ENCODE measurements at regions not wholly inside any gene's neighbourhood (a gene's known extent, or its start where the extent isn't known, plus 50 kb on each side); places are given as distances from the start of the nearest gene placed in this dataset.
A peak's percentile ranks its signal among the peaks of the same experiment; 100 is the strongest.
"Not testable (repeated sequence)": the region's sequence is repeated elsewhere in the genome, so short reads cannot be mapped to it uniquely, and the experiment has no call there.

DNA sequence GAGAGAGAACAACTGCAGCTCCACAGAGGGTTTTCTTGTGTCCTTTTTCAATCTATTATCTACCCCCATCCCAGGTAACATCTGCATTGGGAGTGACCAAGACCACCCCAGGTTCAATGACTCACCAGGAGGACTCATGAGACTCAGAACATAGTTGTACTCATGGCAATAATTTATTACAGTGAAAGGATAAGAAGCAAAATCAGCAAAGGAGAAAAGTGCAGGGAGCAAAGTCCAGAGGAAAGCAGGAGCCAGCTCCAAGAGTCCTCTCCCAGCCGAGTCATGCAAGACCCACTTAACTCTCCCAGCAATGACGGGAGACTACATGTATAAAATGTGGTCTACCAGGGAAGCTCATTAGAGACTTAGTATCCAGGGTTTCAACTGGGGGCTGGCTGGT is 129.5 kb upstream of the RBPJ start:
- no peak for TF ChIP-seq CTCF (IDR thresholded peaks at IDR 0.05; ENCODE audit: unreplicated experiment in 3 of 3)
- Mint-ChIP-seq H3K27ac (peak overlapping the region in 2 of 3 experiments; percentile 8 to 45), H3K36me3 (ENCODE audit: low read depth) (no peaks in the 10 kb centered on the region), H3K27me3 (ENCODE audit: low read depth) (peaks cover 4% of the 10 kb centered on the region), H3K9me3 (no peaks in the 10 kb centered on the region), H3K4me3 (no peak overlapping the region), H3K4me1 (peaks cover 31% of the 10 kb centered on the region)

GRCh38 chr4:26192899-26193869 is 127.6 kb upstream of the RBPJ start:
- H3K27me3 Mint-ChIP-seq (ENCODE audit: low read depth), result peaks cover 4% of the 10 kb centered on the region
- H3K9me3 Mint-ChIP-seq, result no peaks in the 10 kb centered on the region
- peaks cover 38% of the 10 kb centered on the region for H3K4me1 Mint-ChIP-seq
- H3K36me3 Mint-ChIP-seq (ENCODE audit: low read depth), result no peaks in the 10 kb centered on the region
- no peak overlapping the region for H3K4me3 Mint-ChIP-seq
- TF ChIP-seq CTCF (IDR thresholded peaks at IDR 0.05; ENCODE audit: unreplicated experiment in 3 of 3), result no peak
- peak overlapping the region in 1 of 3 experiments; percentile 1 for H3K27ac Mint-ChIP-seq

- H3K9me3 Mint-ChIP-seq, result no peaks in the 10 kb centered on the region
- H3K4me3 Mint-ChIP-seq, result no peak overlapping the region
- H3K27me3 Mint-ChIP-seq (ENCODE audit: low read depth), result peaks cover 8% of the 10 kb centered on the region
- TF ChIP-seq CTCF (IDR thresholded peaks at IDR 0.05; ENCODE audit: unreplicated experiment in 3 of 3), result no peak
- peaks cover 38% of the 10 kb centered on the region for H3K4me1 Mint-ChIP-seq
- no peaks in the 10 kb centered on the region for H3K36me3 Mint-ChIP-seq (ENCODE audit: low read depth)
- no peak overlapping the region for H3K27ac Mint-ChIP-seq
These were observed 126.0 kb upstream of the RBPJ start for GRCh38 chr4:26194764-26195163.

- Mint-ChIP-seq H3K4me3 (no peak overlapping the region), H3K36me3 (ENCODE audit: low read depth) (no peaks in the 10 kb centered on the region), H3K4me1 (peaks cover 33% of the 10 kb centered on the region), H3K27ac (peak overlapping the region in 1 of 3 experiments; percentile 1), H3K9me3 (no peaks in the 10 kb centered on the region), H3K27me3 (ENCODE audit: low read depth) (peaks cover 14% of the 10 kb centered on the region)
- no peak for TF ChIP-seq CTCF (IDR thresholded peaks at IDR 0.05; ENCODE audit: unreplicated experiment in 3 of 3)
These were observed 124.2 kb upstream of the RBPJ start for GRCh38 chr4:26196567-26196966.

GRCh38 chr4:26197018-26197779 is 123.6 kb upstream of the RBPJ start:
- peaks cover 33% of the 10 kb centered on the region for H3K4me1 Mint-ChIP-seq
- H3K27ac Mint-ChIP-seq, result no peak overlapping the region
- TF ChIP-seq CTCF (IDR thresholded peaks at IDR 0.05; ENCODE audit: unreplicated experiment in 3 of 3), result no peak
- peaks cover 20% of the 10 kb centered on the region for H3K27me3 Mint-ChIP-seq (ENCODE audit: low read depth)
- H3K4me3 Mint-ChIP-seq, result no peak overlapping the region
- no peaks in the 10 kb centered on the region for H3K36me3 Mint-ChIP-seq (ENCODE audit: low read depth)
- H3K9me3 Mint-ChIP-seq, result no peaks in the 10 kb centered on the region

GRCh38 chr4:26198931-26199330 is 121.9 kb upstream of the RBPJ start:
- Mint-ChIP-seq H3K27me3 (ENCODE audit: low read depth) (peaks cover 31% of the 10 kb centered on the region), H3K4me1 (peaks cover 19% of the 10 kb centered on the region)
- not testable (repeated sequence) for H3K4me3 Mint-ChIP-seq; H3K27ac Mint-ChIP-seq; H3K36me3 Mint-ChIP-seq (ENCODE audit: low read depth); H3K9me3 Mint-ChIP-seq
